ENCODE measurements at regions not wholly inside any gene's neighbourhood (a gene's known extent, or its start where the extent isn't known, plus 50 kb on each side); places are given as distances from the start of the nearest gene placed in this dataset.

DNA sequence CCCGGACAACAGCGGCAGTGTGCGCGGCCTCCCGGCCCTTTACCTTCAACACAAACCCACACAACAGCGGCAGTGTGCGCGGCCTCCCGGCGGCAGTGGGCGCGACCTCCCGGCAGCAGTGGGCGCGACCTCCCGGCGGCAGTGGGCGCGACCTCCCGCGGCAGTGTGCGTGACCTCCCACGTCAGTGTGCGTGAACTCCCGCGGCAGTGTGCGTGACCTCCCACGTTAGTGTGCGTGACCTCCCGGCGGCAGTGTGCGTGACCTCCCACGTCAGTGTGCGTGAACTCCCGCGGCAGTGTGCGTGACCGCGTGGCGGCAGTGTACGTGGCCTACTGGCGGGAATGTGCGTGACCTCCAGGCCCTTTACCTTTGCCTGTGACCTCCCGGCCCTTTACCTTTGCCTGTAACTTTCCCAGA is 576.6 kb upstream of the FRG1 start:
- Histone ChIP-seq H3K27ac (ENCODE audit: low read depth in 2 of 2, low read length in 1 of 2) (no peak overlapping the region), H3K27me3 (ENCODE audit: control insufficient read depth in 1 of 2, insufficient read depth in 2 of 2, low read length in 2 of 2) (no peaks in the 10 kb centered on the region), H3K36me3 (ENCODE audit: control insufficient read depth in 2 of 2, insufficient read depth in 2 of 2, low read length in 1 of 2) (no peaks in the 10 kb centered on the region), H3K4me1 (ENCODE audit: control insufficient read depth in 2 of 2, insufficient read depth in 2 of 2, low read length in 1 of 2) (no peaks in the 10 kb centered on the region), H3K4me3 (ENCODE audit: low read depth in 1 of 2, low read length in 2 of 2) (no peak overlapping the region), H3K9me3 (ENCODE audit: control insufficient read depth in 2 of 2, insufficient read depth in 1 of 2, low read depth in 1 of 2, low read length in 1 of 2) (peaks cover 0 to 3% of the 10 kb centered on the region in 2 donors)
- 89 to 90% methylated on average over 39 to 44 of the region's 44 CpGs for WGBS, 2 donors

DNA sequence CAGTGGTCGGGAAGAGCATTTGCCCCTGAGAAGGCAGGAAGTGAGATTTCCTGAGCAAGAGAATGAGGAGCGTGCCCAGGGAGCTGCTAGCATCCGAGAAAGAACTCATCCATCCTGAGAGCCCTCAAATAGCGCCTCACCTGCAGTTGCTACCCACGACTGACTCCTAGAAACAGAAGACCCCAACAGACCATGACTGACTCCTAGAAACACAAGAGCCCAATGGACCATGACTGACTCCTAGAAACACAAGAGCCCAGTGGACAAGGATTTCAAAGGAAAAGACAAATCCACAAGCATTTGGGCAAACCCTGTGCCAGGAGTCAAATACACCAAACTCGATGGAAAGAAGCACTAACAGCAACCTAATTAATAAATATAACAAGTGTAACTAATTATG is 575.2 kb upstream of the FRG1 start:
- Histone ChIP-seq H3K27ac (ENCODE audit: low read depth in 2 of 2, low read length in 1 of 2) (no peak overlapping the region), H3K4me3 (ENCODE audit: low read depth in 1 of 2, low read length in 2 of 2) (no peak overlapping the region), H3K27me3 (ENCODE audit: control insufficient read depth in 1 of 2, insufficient read depth in 2 of 2, low read length in 2 of 2) (no peaks in the 10 kb centered on the region), H3K4me1 (ENCODE audit: control insufficient read depth in 2 of 2, insufficient read depth in 2 of 2, low read length in 1 of 2) (no peaks in the 10 kb centered on the region), H3K36me3 (ENCODE audit: control insufficient read depth in 2 of 2, insufficient read depth in 2 of 2, low read length in 1 of 2) (no peaks in the 10 kb centered on the region), H3K9me3 (ENCODE audit: control insufficient read depth in 2 of 2, insufficient read depth in 1 of 2, low read depth in 1 of 2, low read length in 1 of 2) (peaks cover 0 to 3% of the 10 kb centered on the region in 2 donors)
- 78 to 82% methylated on average over 6 of the region's 6 CpGs for WGBS, 2 donors

DNA sequence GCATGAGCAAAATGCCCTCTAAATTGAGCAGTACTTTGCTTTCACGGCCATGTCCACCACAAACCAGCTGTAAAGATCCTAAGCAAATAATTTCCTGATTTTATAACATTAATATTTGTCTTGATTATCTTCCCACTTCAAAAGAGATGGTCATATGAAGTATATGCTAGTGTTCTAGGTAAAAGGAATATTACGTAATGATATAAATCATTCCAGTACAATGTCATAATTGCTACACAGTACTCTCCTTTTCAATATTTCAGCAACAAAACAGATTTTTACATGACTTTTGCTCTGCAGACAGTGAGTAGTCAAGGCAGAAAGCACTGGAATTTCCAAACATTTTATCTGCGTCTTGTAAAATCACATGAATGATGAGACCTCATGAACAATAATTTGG is 572.8 kb upstream of the FRG1 start:
- WGBS, 2 donors, result 79 to 81% methylated on average over 3 of the region's 3 CpGs
- H3K36me3 ChIP-seq (ENCODE audit: control insufficient read depth in 2 of 2, insufficient read depth in 2 of 2, low read length in 1 of 2), result no peaks in the 10 kb centered on the region
- peaks cover 0 to 4% of the 10 kb centered on the region in 2 donors for H3K9me3 ChIP-seq (ENCODE audit: control insufficient read depth in 2 of 2, insufficient read depth in 1 of 2, low read depth in 1 of 2, low read length in 1 of 2)
- no peak overlapping the region for H3K4me3 ChIP-seq (ENCODE audit: low read depth in 1 of 2, low read length in 2 of 2)
- H3K27me3 ChIP-seq (ENCODE audit: control insufficient read depth in 1 of 2, insufficient read depth in 2 of 2, low read length in 2 of 2), result no peaks in the 10 kb centered on the region
- H3K4me1 ChIP-seq (ENCODE audit: control insufficient read depth in 2 of 2, insufficient read depth in 2 of 2, low read length in 1 of 2), result no peaks in the 10 kb centered on the region
- H3K27ac ChIP-seq (ENCODE audit: low read depth in 2 of 2, low read length in 1 of 2), result no peak overlapping the region

DNA sequence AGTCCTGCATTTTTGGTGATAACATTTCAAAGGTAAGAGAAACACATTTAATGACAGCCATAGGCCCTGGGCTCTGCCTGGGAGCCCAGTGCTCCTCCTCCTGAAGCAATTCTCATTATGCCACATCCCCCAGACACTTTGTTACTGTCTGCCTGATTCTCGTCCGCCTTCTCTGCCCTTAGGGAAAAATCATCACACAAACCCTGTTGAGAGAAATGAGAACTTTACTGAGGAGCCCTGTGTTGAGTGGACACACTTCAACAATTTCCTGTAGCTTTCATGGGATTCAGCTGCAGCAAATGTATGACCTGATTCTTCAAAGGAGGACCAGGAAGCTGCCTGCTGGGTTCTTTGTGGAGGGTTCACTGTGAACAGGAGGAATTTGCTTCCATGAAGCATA is 566.5 kb upstream of the FRG1 start:
- no peaks in the 10 kb centered on the region for H3K27me3 ChIP-seq (ENCODE audit: control insufficient read depth in 1 of 2, insufficient read depth in 2 of 2, low read length in 2 of 2)
- H3K4me3 ChIP-seq (ENCODE audit: low read depth in 1 of 2, low read length in 2 of 2), result no peak overlapping the region
- no peaks in the 10 kb centered on the region for H3K4me1 ChIP-seq (ENCODE audit: control insufficient read depth in 2 of 2, insufficient read depth in 2 of 2, low read length in 1 of 2)
- no peaks in the 10 kb centered on the region for H3K36me3 ChIP-seq (ENCODE audit: control insufficient read depth in 2 of 2, insufficient read depth in 2 of 2, low read length in 1 of 2)
- H3K27ac ChIP-seq (ENCODE audit: low read depth in 2 of 2, low read length in 1 of 2), result no peak overlapping the region
- H3K9me3 ChIP-seq (ENCODE audit: control insufficient read depth in 2 of 2, insufficient read depth in 1 of 2, low read depth in 1 of 2, low read length in 1 of 2), result peaks cover 0 to 7% of the 10 kb centered on the region in 2 donors
- WGBS, 2 donors, result 71 to 76% methylated on average over 2 of the region's 2 CpGs

DNA sequence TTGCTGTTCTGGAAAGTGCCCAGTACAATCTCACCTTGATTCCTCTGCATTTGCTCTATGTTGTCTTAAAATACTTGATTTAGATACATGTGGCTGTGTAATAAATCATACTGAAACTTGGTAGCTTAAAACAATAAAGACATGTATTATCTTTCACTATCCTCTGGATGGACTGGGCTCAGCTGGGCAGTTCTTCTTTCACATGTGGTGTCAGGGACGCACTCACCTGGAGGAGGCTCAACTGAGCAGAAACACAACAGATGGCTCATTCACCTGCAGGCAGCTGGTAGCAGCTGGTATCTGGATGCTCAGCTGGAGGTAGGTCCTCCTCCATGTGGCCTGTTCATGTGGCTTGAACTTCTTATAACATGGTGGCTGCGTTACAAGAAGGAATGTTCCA is 563.8 kb upstream of the FRG1 start:
- no peak overlapping the region for H3K27ac ChIP-seq (ENCODE audit: low read depth in 2 of 2, low read length in 1 of 2)
- H3K4me3 ChIP-seq (ENCODE audit: low read depth in 1 of 2, low read length in 2 of 2), result no peak overlapping the region
- H3K9me3 ChIP-seq (ENCODE audit: control insufficient read depth in 2 of 2, insufficient read depth in 1 of 2, low read depth in 1 of 2, low read length in 1 of 2), result peaks cover 0 to 3% of the 10 kb centered on the region in 2 donors
- H3K36me3 ChIP-seq (ENCODE audit: control insufficient read depth in 2 of 2, insufficient read depth in 2 of 2, low read length in 1 of 2), result no peaks in the 10 kb centered on the region
- WGBS, 2 donors, result 86 to 88% methylated on average over 2 of the region's 2 CpGs
- no peaks in the 10 kb centered on the region for H3K4me1 ChIP-seq (ENCODE audit: control insufficient read depth in 2 of 2, insufficient read depth in 2 of 2, low read length in 1 of 2)
- H3K27me3 ChIP-seq (ENCODE audit: control insufficient read depth in 1 of 2, insufficient read depth in 2 of 2, low read length in 2 of 2), result no peaks in the 10 kb centered on the region

DNA sequence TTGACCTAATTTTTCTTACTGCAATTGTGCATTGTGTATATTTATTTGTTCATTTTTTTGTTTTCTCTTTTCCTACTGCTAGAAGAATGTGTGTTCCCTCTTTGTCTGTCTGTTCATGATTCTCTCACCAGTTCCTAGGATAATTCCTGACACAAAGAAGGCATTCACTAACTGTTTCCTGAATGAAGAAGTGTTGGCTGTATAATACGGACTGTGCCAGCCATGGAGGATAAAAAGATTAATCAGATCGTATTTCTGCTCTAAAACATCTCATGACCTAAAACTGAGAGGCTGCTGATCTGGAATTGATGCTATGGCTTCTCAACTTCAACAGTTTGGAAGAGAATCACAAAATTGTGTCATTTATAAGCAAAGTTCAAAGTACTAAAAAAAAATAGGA is 563.1 kb upstream of the FRG1 start:
- peaks cover 0 to 3% of the 10 kb centered on the region in 2 donors for H3K9me3 ChIP-seq (ENCODE audit: control insufficient read depth in 2 of 2, insufficient read depth in 1 of 2, low read depth in 1 of 2, low read length in 1 of 2)
- WGBS, 2 donors, result 33 to 45% methylated on average over 2 of the region's 2 CpGs
- no peaks in the 10 kb centered on the region for H3K27me3 ChIP-seq (ENCODE audit: control insufficient read depth in 1 of 2, insufficient read depth in 2 of 2, low read length in 2 of 2)
- no peaks in the 10 kb centered on the region for H3K4me1 ChIP-seq (ENCODE audit: control insufficient read depth in 2 of 2, insufficient read depth in 2 of 2, low read length in 1 of 2)
- H3K4me3 ChIP-seq (ENCODE audit: low read depth in 1 of 2, low read length in 2 of 2), result no peak overlapping the region
- H3K36me3 ChIP-seq (ENCODE audit: control insufficient read depth in 2 of 2, insufficient read depth in 2 of 2, low read length in 1 of 2), result no peaks in the 10 kb centered on the region
- no peak overlapping the region for H3K27ac ChIP-seq (ENCODE audit: low read depth in 2 of 2, low read length in 1 of 2)

DNA sequence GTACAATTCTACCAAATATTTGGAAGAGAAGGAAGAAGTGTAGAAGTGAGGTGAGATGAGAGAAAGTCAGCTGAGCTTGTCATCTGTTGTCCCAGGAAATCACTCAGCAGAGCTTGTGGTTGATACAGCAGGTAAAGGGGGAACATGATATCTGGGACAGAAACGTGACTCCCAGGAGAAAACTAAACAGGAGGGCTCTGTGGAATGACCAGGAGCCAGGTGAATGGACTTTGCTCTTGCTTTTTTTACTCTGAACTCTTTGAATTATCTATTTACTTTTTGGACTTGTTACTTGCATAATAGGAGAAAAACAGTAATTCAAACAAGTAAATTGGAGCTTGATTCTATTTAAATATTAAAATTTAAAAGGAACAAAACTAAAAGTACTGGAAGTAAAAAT is 555.6 kb upstream of the FRG1 start:
- 0 to 22% methylated on average over 1 of the region's 1 CpG for WGBS, 2 donors
- Histone ChIP-seq H3K27me3 (ENCODE audit: control insufficient read depth in 1 of 2, insufficient read depth in 2 of 2, low read length in 2 of 2) (no peaks in the 10 kb centered on the region), H3K4me1 (ENCODE audit: control insufficient read depth in 2 of 2, insufficient read depth in 2 of 2, low read length in 1 of 2) (no peaks in the 10 kb centered on the region), H3K27ac (ENCODE audit: low read depth in 2 of 2, low read length in 1 of 2) (no peak overlapping the region), H3K4me3 (ENCODE audit: low read depth in 1 of 2, low read length in 2 of 2) (no peak overlapping the region), H3K36me3 (ENCODE audit: control insufficient read depth in 2 of 2, insufficient read depth in 2 of 2, low read length in 1 of 2) (no peaks in the 10 kb centered on the region), H3K9me3 (ENCODE audit: control insufficient read depth in 2 of 2, insufficient read depth in 1 of 2, low read depth in 1 of 2, low read length in 1 of 2) (no peaks in the 10 kb centered on the region)

DNA sequence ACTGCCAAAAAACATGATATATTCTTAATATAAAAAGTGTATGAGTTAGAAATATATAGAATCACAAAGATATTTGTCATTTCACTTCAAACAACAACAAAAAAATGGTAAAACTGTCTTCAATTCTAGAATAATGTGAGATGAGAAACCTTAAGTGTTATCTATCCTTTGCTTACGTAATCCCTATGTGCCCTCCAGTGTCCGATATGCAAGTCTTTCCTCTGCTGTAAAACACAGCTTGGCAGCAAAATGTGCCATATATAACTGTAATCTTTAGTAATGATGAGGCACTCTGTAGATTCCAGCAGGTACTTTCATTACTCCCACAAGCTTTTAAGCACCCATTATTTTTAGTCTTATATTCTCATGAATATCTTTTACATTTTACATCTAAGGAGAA is 555.1 kb upstream of the FRG1 start:
- Histone ChIP-seq H3K4me3 (ENCODE audit: low read depth in 1 of 2, low read length in 2 of 2) (no peak overlapping the region), H3K27ac (ENCODE audit: low read depth in 2 of 2, low read length in 1 of 2) (no peak overlapping the region), H3K9me3 (ENCODE audit: control insufficient read depth in 2 of 2, insufficient read depth in 1 of 2, low read depth in 1 of 2, low read length in 1 of 2) (no peaks in the 10 kb centered on the region), H3K36me3 (ENCODE audit: control insufficient read depth in 2 of 2, insufficient read depth in 2 of 2, low read length in 1 of 2) (no peaks in the 10 kb centered on the region), H3K27me3 (ENCODE audit: control insufficient read depth in 1 of 2, insufficient read depth in 2 of 2, low read length in 2 of 2) (no peaks in the 10 kb centered on the region), H3K4me1 (ENCODE audit: control insufficient read depth in 2 of 2, insufficient read depth in 2 of 2, low read length in 1 of 2) (no peaks in the 10 kb centered on the region)
- WGBS, 2 donors, result 57 to 78% methylated on average over 2 of the region's 2 CpGs

DNA sequence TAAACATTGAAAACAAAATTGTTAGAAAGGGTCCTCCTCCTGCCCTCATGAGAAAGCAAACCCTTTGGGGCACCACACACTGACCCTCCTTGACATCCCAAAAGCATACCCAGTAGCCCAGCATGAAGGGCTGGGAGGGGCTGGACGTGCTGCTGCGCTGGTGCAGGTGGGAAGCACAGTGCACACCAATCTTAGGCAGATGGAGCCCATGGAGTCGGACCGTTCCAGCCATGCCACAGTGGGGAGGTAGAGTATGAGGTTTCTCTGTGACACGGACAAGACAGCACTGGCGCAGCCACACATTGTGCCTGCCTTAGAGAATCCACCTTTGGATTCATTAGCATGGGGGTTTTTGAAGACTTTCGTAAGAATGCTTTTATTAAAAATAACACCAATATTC is 544.2 kb upstream of the FRG1 start:
- Histone ChIP-seq H3K4me1 (ENCODE audit: control insufficient read depth in 2 of 2, insufficient read depth in 2 of 2, low read length in 1 of 2) (no peaks in the 10 kb centered on the region), H3K27me3 (ENCODE audit: control insufficient read depth in 1 of 2, insufficient read depth in 2 of 2, low read length in 2 of 2) (no peaks in the 10 kb centered on the region), H3K27ac (ENCODE audit: low read depth in 2 of 2, low read length in 1 of 2) (no peak overlapping the region), H3K9me3 (ENCODE audit: control insufficient read depth in 2 of 2, insufficient read depth in 1 of 2, low read depth in 1 of 2, low read length in 1 of 2) (peaks cover 0 to 2% of the 10 kb centered on the region in 2 donors), H3K36me3 (ENCODE audit: control insufficient read depth in 2 of 2, insufficient read depth in 2 of 2, low read length in 1 of 2) (no peaks in the 10 kb centered on the region), H3K4me3 (ENCODE audit: low read depth in 1 of 2, low read length in 2 of 2) (no peak overlapping the region)
- WGBS, 2 donors, result 84 to 90% methylated on average over 7 of the region's 7 CpGs

DNA sequence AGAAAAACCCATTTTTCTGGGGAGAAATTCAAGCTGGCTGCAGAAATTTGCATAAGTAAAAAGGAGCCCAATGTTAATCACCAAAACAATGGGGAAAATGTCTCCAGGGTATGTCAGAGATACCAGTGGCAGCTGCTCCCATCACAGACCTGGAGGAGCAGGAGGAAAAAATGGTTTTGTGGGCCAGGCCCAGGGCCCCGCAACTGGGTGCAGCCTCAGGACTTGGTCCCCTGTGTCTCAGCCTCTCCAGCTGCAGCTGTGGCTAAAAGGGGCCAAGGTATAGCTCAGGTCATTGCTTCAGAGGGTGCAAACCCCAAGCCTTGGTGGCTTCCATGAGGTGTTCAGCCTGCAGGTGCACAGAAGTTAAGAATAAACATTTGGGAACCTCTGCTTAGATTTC is 536.4 kb upstream of the FRG1 start:
- WGBS, 2 donors, result 75 to 92% methylated on average over 1 of the region's 1 CpG
- Histone ChIP-seq H3K4me3 (ENCODE audit: low read depth in 1 of 2, low read length in 2 of 2) (no peak overlapping the region), H3K27ac (ENCODE audit: low read depth in 2 of 2, low read length in 1 of 2) (no peak overlapping the region), H3K36me3 (ENCODE audit: control insufficient read depth in 2 of 2, insufficient read depth in 2 of 2, low read length in 1 of 2) (no peaks in the 10 kb centered on the region), H3K9me3 (ENCODE audit: control insufficient read depth in 2 of 2, insufficient read depth in 1 of 2, low read depth in 1 of 2, low read length in 1 of 2) (peaks cover 0 to 2% of the 10 kb centered on the region in 2 donors), H3K27me3 (ENCODE audit: control insufficient read depth in 1 of 2, insufficient read depth in 2 of 2, low read length in 2 of 2) (no peaks in the 10 kb centered on the region), H3K4me1 (ENCODE audit: control insufficient read depth in 2 of 2, insufficient read depth in 2 of 2, low read length in 1 of 2) (no peaks in the 10 kb centered on the region)

Measured in esophagus (tissue), 2 donors.